ENCODE measurements at regions not wholly inside any gene's neighbourhood (a gene's known extent, or its start where the extent isn't known, plus 50 kb on each side); places are given as distances from the start of the nearest gene placed in this dataset.
A peak's percentile ranks its signal among the peaks of the same experiment; 100 is the strongest.

- DNase-seq, result no peak
Measured at GRCh38 chr2:160921386-160921964, 238.8 kb upstream of the TANK start.

- DNase-seq, result no peak
Measured at GRCh38 chr2:160924936-160925353, 235.3 kb upstream of the TANK start.

DNA sequence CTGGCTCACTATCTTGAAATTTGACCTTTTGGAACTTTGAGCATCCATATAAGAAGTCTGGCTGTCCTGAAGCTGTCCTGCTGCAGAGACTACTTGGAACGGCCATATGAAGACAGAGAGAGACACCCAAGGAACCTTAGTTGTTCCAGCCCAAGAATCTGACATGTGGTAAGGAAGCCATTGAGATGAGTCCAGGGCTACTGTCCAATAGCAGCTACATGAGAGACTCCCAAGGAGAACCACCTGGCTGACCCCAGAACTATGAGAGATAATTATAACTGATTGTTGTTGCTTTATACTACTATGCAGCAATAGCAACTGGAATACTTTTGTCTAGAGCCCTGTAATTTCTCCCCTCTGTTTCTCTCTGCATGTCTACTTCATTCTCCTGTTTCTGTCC, 234.3 kb upstream of the TANK start:
- no peak for DNase-seq

DNA sequence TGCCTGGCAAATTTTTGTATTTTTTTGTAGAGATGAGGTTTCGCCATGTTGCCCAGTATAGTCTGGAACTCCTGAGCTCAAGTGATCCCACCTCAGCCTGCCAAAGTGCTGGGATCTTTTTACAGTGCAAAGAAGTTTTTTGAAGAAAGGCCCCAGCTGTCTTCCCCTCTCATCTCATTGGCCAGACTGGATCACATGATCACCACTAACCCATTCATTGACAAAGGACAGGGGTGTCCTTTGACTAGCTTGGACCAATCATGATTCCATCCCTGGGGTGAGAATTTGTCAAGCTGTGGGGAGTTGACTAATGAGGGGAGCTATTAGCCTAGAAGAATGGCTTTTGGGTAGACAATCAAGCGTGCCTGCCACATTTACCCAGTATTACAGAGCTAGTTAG, 232.9 kb upstream of the TANK start:
- no peak for DNase-seq

- no peak for DNase-seq
Measured at GRCh38 chr2:160928854-160929301, 231.3 kb upstream of the TANK start.

DNA sequence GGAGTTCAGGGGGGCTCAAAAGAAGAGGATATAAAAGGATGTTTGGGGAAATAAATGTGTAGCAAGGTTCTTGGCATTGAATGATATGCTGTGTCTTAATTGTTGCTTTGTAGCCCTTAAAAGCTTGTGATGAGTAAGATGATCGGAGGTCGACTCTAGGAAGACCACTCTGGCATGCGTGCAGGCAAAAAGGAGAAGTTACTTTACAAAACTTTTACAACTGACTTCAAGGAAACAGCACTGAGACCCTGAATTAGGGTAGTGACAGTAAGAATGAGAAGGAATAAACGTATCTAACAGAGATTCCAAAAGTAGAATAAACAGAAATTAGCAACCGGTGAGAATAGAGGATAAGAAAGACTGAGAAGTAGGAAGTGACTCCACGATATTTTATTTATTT, 228.7 kb upstream of the TANK start:
- no peak for DNase-seq

GRCh38 chr2:160932960-160933359, 227.3 kb upstream of the TANK start:
- no peak for DNase-seq

DNA sequence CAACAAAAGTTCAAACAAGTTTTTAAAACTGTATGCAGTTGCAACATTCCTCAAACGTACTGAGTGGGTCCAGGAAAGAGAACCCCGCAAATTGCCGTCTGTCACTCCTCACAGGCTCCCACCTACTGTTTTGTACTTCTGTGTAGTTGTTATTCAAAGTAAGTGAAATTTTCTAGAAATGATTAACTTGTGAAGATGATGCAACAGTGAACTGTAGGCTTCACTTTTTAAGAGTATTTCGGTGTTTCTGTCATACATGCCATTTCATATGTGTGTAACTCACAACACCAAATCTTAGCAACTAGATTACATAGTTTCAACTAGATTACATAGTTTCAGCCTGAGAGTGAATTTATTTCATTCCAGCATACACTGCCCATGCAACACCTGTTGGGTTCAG, 226.0 kb upstream of the TANK start:
- no peak for DNase-seq

DNA sequence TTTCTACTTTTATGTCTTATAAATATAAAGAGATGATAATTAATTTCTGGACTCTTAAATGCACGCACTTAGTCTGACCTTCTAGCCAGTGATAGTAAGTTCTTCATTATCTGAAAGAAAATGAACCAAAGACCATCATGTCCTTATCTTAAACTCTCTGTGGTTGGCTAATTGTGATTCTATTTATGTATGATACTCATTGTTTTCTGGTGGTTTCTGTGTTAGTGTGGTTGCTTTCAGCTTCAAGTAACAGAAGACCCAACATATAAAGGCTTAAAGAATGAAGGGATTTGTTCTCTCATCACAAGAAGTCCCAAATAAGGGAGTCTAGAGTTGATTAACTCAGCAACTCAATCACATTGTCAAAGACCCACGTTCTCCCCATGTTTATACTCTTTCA, 225.2 kb upstream of the TANK start:
- DNase-seq, result no peak

DNA sequence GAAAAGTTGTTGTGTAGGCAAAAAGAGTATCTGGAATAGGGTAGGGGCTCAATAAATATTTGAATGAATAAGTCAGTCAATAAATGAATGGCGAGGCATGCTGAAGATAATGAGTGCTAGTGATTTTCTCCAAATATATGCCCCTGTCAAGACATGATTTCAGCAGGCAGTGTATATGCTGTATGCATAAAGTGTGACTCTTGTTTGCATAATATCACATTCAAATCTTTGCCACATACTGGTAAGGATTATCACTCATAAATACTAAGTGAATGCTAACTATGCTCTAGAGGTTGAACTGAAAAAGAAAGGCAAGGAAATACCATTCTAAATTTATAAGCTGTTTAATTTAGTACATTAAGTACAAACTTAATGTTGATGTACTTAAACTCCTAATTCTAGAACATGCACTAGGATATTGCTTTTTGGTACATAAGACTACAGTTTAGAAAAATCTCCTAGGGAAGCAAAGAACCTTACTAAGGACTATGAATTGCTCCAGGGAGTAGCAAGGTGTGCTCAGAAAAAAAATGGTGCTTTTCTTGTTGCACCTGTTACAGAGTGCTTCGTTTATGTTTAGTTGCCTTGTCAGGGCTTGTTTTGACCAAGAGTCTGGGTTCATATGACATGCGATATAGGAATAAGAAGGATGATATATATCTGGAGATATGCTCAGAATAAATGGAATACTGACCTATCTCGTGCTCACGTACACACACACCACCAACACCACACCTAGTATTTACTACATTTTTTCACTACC, 224.0 kb upstream of the TANK start:
- DNase-seq, result no peak

GRCh38 chr2:160940271-160940670, 220.0 kb upstream of the TANK start:
- DNase-seq, result peak; percentile 13

- peak; percentile 63 for DNase-seq
Measured at GRCh38 chr2:160940699-160941098, 219.5 kb upstream of the TANK start.

- DNase-seq, result no peak
Measured at GRCh38 chr2:160941290-160941846, 218.9 kb upstream of the TANK start.

- DNase-seq, result no peak
Measured at GRCh38 chr2:160942476-160943142, 217.6 kb upstream of the TANK start.

DNA sequence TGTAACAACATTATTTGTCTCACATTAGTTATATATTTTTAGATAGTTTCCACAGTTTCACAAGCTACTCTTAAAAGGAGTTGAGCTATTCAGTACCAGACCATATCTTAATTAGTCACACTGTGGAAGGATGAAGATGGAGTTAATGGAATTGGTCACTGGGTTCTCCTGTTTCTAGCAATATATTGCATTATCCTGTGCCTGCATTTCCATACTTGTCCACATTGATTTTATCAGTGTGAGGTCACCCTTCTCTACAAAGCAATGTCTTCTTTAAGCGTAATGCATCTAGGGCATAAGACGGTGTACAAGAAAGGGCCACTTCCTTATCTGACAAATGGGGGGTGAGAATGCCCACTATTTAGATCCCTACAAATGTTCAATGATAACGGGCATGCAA, 216.8 kb upstream of the TANK start:
- DNase-seq, result no peak

DNA sequence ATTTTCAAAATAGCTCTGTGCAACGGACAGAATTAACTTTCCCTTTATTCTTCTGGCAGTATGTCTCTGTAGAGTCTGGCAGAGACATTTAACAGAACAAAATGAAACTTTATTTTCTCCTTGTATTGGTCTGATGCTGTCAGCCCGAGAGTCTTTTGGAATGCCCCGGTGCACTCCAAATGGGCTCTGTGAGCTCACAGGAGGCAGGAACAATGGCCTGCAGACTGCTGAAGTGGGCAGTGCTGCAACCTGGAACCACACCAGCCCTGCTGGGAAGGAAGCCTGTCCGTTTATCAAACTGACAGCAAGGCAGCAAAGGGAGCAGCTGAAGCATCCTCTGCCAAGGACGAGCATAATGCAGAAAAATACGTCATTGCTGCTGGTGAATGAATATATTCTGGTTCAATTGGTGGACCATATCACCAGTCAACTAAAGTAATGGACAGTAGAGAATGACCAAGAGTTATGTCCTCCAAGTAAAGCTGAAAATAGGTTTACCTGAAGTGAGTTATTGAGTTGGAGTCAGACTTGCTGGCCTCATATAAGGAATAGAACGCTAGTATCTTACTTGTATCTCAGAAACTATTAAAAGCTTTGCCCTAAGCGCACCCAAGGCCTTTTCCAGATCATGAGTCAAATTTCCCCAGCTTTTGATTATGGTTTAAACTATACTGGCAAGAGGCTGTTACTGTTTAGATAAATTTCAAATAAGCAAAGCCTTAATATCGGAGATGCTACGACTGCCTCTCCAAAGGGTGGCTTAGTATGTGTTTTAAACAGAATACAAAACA, 207.6 kb upstream of the TANK start:
- no peak for DNase-seq

GRCh38 chr2:160955578-160955977, 204.7 kb upstream of the TANK start:
- no peak for DNase-seq

- no peak for DNase-seq
Measured at GRCh38 chr2:160956243-160956802, 203.9 kb upstream of the TANK start.

- DNase-seq, result no peak
Measured at GRCh38 chr2:160963957-160964356, 196.3 kb upstream of the TANK start.

GRCh38 chr2:160967523-160967922, 192.7 kb upstream of the TANK start:
- no peak for DNase-seq

- no peak for DNase-seq
Measured at GRCh38 chr2:160968183-160968582, 192.0 kb upstream of the TANK start.

DNA sequence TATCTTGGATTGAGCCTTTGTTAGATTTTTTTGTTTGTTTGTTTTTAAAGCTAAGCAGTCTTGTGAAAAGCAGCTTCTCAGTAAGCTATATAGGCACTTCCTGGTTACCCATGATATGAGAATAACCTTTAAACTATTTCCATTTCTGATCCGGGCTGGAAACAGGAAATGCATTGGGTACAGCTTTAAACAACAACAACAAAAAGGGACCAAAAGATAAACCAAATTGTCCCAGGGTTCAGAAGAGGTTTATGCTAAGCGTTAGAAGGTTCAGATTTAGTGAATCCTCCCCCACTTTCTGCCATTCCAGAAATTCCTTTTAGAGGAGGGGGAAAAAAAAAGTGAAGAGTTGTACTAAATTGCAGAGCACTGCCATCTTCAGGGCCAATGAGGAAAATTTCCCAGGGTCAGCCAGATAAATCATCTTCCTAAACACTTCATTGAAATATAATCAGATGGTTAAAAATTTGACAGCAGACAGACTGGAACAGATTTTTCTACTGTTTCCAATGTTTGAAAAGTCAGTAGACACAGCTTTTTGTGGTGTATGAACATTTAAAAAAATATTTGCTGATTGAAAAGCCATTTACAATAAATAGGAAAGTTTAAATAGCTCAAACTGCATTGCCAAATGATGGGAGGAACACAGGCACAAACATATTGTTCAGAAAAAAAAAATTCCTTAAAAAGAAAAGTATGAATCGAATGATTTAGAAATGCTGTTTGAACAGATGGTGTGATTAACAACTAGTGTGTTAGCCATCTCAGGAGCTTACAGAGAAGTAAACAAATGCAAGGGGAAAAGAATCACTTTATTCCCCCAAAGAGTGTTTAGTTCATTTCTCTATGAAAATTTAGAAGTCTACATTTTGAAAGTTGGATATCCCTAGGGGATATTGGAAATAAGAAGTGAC, 189.9 kb upstream of the TANK start:
- DNase-seq, result peak; percentile 27

All from RPMI8226 (cell line).